Islet of Langerhans (tissue), 1 donor: ENCODE measurements at regions not wholly inside any gene's neighbourhood (a gene's known extent, or its start where the extent isn't known, plus 50 kb on each side); places are given as distances from the start of the nearest gene placed in this dataset.

Source experiments
- FAIRE-seq: peaks from one replicate; lab custom pipeline; 2011; peaks lifted over from hg19 to GRCh38; lab: Jason Lieb, UNC

DNA sequence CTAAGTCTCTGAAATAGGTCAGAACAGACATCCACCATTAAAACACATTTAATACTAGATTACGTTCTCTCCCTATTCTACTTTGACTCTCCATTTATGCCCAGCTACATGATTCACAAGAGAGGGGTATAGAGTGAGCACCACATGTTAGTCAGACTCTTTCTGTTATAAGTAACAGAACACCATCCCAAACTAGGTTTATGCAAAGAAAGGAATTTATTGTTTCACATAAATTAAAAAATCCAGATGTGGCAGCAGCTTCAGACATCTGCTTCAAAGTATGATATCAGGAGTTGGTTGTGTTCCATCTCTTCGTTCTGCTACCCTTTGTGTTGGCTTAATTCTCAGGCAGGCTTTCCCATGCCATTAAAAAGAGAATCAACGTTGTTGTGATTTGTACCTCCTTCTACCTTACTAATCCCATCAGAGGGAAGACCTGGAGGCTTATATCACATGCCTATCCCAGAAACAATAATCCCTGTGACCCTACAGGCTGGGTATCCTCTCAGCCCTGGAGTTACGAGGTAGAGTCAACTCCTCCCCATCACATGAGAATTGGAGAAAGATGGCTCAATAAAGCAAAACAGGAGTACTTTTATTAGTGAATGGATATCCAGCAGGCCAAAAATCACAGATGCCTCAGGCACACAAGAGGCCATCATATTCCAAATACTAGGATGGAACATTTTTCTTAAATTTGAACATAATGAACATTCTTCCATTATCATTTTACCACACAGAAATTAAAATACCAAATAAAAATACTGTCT is 163.2 kb downstream of the SLC7A11 start:
- no peak for FAIRE-seq

DNA sequence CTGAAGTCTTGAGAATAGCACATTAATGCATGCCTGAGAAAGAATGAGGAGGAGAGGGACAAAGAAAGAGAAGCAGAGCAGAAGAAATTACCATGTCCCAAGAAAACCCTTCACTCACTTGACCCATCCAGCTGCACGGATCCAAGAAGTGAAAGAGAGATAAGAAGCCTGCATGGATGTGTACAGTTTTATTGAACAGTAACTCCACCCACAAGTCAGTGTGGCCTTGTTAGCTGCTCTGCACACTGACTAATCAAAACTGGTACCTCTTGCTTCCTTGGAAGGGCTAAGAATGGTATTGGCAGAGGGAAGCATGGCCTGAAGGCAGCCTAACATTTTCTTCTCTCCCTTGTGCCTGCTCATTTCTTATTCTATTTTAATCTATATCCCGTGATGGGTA is 163.9 kb downstream of the SLC7A11 start:
- no peak for FAIRE-seq

DNA sequence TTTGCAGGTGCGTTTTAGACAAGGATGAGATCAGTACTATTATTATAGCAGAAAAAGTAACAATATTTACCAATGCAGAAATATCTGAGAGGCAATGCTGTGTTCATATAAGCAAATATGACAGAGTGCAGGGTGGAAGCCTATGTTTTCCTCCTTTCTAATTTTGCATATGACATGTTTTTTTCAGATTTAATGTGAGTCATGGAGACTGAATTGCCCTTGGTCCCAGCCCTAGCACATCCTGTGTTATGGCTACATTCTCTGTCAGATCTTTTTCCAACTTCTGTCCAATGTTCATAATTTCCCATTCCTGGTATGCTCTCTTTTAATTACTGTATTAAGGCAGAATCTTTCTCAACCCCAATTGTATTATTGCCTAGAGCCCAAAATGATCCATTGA is 165.6 kb downstream of the SLC7A11 start:
- no peak for FAIRE-seq

DNA sequence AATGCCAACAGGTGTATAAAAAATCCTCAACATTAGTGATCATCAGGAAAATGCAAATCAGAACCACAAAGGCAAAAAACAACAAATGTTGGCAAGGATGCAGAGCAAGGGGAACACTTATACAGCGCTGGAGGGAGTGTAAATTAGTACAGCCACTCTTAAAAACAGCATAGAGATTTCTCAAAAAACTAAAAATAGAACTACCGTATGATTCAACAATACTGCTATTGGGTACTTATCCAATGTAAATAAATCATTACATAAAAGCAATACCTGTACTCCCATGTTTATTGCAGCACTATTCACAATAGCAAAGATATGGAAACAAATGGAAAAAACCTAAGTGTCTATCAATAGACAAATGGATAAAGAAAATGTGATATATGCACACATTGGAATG is 171.3 kb downstream of the SLC7A11 start:
- FAIRE-seq = no peak

DNA sequence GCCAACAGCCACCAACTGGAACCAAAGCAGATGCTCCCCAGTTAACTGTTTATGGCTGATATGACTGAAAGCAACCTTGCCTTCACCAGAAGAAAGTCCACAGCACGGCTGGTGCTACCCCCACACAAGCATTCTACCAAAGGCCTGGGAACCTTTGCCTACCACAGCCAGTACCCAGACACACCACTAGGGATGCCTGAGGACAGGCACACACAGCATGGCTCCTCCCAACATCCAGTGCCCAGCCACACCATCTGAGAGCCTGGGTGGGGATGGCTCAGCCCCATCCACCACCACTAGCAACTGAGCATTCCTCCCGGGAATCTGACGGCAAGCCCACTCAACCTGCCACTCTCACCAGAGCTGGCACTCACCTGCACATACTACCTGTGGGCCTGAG is 178.6 kb downstream of the SLC7A11 start:
- FAIRE-seq = no peak

DNA sequence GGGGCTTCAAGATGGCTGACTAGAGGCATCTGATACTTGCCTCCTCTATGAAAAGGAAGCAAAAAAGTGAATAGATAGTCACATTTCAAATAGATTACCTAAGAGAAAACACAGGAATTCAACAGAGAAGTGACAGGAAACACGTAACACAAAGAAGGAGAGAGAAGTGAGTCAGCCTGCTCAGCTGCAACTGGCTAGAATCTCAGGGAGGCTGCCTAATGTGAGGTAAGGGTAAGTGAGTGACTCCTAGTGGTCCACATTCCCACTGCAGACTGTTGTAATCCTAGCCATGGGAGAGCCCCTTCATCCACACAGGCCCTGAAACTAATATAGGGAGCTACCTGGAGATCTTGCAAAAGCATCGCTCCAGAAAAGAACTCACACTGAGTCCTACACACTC is 179.2 kb downstream of the SLC7A11 start:
- no peak for FAIRE-seq

DNA sequence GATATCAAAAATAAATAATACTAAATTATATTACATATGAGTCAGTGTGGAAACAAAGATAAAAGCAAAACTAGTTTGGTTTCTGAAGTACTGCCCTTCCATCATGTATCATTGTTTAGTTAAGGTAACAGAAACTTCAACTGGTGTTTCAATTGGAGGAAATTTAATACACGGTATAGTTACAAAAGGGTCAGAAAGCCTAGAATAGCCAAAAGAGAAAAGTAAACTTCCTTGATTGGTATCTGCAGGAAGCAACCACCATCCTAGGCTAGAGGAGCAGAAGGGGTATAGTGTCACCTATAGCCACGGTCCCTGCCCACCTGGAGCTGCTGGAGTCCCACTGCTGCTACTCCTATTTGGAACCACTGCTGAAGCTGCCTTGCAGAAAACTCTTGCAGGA is 185.6 kb downstream of the SLC7A11 start:
- no peak for FAIRE-seq

DNA sequence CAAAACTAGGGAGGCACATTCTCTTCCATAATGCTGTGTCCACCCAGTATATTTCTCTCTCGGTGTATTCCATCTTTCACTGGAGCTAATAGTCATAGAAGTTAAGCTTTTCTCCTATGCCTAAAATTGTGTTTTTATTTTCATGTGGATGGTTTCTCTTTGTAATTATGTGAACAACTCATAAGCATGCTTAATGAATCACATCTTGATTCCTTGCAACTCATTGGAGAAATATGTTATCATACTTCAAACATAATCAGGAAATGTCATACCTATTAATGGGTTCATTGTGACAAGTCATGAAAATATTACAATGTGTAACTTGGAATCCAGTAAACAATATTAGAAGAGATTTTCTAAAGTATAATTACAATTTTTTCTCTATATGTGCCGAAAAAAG is 186.3 kb downstream of the SLC7A11 start:
- FAIRE-seq = peak; percentile 30

DNA sequence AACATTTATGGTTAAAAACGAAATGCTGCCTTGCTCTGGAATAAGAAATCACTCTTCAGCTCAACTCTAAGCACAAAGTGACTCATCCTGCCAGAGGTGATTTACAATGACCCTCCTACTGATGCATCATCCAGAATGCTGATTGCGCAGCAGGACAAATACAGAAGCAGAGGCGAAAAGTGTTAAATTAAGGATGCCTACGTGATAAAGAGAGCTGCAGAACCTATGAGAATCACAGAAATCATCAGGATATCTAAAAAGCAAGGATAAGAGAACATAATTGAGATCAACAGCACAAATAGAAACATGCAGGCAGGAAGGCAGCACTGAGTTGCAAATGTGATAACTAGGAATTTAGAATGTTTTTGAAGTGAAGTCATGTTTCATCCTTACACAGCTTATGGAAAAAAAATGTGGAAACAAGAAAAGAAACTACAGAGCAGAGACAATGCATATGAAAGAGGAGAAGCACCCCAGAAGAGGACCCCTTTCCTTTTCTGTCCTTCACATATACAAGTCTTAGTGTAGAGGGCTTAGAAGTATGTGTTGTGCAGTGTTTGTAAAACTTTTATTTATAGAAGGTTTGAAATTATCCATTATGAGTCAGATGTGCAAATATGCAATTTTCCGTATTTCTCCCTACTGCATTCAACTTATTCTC is 188.4 kb downstream of the SLC7A11 start:
- FAIRE-seq = no peak

DNA sequence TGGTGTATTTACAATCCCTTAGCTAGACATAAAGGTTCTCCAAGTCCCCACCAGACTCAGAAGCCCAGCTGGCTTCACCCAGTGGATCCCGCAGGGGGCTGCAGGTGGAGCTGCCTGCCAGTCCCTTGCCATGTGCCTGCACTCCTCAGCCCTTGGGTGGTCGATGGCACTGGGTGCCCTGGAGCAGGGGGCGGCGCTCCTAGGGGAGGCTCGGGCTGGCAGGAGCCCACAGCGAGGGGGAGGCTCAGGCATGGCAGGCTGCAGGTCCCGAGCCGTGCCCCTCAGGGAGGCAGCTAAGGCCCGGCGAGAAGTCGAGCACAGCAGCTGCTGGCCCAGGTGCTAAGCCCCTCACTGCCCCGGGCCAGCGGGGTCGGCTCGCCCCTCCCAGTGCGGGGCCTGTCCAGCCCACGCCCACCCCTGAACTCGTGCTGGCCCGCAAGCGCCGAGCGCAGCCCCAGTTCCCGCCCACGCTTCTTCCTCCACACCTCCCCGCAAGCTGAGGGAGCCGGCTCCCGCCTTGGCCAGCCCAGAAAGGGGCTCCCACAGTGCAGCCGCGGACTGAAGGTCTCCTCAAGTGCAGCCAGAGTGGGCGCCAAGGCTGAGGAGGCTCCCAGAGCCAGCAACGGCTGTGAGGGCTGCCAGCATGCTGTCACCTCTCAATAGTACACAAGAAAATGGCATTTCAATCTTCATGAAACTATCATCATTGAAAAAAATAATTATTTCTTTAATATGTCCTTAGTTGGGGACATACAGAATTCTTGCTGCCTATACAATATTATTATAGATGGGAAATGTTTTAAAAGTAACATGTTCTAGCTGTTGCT is 189.1 kb downstream of the SLC7A11 start:
- FAIRE-seq = no peak

DNA sequence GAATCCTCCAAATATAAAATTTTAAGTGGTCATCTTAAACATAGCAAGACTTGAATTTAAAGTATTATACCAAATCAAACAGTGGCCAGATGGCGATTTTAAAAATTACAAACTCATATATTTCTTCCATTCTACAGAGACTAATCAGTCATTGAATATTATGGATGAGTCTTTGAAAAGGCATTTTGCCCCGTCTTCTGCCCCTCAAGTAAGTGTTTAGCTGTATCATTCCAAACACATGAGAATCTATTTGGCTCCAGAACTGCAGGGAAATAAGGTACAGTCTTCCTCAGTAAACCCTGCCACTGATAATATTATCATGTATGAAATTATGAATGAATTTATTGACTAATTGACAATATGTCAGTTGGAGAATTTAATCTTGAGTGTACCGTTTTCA is 191.0 kb downstream of the SLC7A11 start:
- no peak for FAIRE-seq

DNA sequence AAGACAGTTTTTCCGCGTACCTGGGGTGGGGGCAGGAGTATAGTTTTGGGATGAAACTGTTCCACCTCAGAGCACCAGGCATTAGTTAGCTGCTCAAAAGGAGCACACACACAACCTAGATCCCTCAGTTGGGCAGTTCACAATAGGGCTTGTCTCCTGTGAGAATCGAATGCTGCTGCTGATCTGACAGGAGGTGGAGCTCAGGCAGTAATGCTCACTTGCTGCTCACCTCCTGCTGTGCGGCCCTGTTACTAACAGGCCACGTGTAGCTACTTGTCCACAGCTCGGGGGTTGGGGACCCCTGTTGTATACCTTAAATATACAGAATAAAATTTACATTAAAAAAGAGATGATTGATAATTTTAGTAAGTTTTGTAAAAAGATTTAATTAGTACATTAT is 191.5 kb downstream of the SLC7A11 start:
- no peak for FAIRE-seq

DNA sequence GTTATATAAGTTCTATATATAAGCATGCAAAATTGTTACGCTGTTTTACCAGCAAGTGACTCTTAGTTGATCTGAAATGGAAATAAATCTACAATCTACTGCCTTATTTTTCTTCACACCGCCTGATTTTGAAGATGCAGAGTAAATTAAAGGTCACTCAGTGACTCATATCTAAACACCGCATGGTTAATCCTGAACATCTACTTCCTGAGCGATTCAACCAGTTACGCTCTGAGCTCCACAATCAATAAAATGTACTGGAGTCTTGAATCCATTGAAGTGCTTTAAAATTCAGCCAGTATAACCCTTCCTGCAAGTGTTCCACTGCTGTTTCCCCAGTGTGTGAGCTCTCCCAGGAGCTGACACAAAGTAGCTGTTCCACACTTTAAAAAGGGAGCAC is 192.8 kb downstream of the SLC7A11 start:
- FAIRE-seq = no peak

DNA sequence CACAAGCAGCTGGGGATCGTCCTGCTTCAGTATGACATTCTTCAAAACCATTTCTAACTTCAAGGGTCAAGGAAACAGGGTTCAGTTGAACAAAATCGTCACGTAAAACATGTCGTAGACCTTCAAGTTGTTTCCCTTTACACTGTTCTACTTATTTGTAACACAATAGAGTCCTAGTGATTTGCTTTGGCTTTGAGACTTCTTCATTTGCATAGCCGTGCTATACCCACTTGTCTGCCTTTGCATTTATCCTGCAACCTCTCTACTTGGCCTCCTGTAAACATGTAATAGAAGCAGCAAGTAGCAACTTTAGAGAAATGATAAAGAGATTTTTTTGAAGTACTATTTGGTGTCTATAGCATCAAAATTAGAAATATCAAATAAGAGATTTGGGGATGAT is 194.9 kb downstream of the SLC7A11 start:
- FAIRE-seq = no peak

DNA sequence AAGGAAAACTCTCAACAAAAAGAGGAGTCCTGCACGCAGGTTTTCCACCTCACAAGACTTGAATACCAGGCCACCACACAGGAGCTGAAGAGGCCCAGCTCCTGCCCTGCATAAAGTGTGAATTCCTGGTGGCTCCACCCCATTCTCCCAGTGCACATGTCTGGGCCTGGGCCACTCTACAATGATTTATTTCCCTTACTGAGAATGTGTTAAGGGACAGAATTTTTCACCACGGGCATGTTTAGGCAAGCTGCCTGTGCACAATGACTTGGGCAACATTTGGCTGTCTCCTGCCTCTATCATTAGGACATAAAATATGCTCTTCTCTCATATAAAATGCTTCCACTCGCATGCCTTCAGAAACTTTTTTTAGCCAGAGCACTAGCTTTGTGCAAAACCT is 197.1 kb downstream of the SLC7A11 start:
- FAIRE-seq = no peak

DNA sequence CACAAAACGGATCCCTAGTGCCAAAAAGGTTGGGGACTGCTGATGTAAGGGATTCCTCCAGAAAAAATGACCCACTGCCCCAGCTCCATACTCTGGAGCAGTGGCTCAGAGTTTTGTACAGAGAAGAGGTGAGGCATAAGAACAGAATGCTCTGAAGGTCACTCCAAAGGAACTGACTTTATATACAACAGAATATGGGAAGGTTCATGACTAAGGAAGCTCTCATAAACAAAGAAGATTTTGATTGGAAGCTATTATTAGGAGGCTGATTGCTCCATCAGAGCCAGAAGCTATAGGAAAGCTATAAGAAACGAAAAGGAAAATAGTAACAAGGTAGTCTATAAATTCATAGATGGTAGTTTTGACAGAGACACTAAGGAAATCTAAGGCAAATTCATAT is 203.1 kb downstream of the SLC7A11 start:
- FAIRE-seq = no peak

DNA sequence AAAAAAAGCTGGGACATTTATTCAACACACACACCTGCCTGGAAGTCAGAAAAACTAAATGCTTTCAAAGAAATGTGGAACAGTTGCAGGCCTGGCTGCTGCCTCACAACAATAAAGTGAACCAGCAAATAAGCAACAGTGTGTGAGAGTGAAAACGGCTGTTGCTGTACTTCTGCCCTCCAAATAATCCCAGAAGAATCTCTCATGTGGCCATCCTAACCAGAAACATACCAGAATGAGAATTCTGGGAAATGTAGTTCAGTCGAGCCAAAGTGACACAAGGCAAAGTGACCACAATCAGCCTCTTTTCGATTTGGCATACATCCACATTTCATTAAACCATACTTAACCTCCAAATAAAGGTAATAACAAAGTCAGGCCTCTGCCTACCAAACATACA is 204.5 kb downstream of the SLC7A11 start:
- FAIRE-seq = no peak

DNA sequence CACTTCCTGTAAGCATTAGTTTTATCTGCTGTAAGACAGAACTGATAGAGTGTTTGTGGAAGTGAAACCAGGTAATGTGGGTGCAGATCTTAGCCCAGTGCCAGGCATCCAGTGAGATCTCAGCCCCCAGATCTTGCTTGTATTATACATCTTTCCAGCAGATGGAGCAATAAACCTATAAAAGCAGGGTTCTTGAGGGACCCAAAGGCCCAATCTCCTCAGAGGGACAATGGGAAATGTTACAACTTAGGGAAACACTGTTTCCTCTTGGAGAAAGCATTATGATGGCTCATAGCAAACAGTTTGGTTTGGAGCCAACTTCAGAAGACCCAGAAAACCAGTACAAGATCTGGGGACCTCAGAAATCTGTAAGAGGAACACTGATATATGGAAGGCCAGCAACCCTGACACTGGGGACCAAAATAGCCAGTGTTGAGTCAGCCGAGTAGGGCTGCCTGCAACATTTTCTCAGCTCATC is 206.3 kb downstream of the SLC7A11 start:
- peak; percentile 56 for FAIRE-seq

DNA sequence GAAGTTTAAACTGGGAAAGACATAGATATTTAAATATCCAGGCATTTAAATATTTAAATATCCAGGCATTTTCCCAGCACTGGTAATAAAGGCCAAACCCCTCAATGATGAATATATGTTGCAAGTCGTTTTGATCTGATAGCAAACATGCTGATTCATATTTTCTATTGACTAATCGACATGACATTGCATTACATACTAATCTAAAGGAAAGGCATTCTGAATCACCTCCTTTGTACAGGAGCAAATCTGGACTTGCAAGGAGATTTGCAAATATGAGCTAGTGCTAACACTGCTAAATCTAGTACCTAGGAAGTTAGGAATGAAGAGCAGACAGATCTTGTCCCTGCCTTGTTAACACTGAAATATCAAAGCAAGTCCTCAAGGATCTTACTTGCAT is 207.3 kb downstream of the SLC7A11 start:
- FAIRE-seq = no peak

DNA sequence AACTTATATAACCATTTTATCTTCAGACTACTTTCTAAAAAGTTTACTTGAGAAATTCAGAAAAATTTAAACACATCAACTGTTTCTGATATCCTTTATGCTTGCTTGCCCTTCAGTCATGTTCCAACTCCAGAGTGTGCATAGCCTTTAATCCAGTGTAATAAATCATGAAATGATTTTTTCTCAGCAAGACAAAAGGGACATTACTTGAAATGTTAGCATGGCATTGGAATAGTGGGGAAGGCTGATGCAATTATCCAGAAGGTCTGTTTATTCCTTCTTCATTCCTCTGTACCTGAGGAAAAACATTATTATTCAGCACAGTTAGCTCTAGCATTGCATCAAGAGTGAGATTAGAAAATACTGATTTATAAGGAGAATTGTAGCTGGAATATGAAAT is 209.9 kb downstream of the SLC7A11 start:
- no peak for FAIRE-seq

DNA sequence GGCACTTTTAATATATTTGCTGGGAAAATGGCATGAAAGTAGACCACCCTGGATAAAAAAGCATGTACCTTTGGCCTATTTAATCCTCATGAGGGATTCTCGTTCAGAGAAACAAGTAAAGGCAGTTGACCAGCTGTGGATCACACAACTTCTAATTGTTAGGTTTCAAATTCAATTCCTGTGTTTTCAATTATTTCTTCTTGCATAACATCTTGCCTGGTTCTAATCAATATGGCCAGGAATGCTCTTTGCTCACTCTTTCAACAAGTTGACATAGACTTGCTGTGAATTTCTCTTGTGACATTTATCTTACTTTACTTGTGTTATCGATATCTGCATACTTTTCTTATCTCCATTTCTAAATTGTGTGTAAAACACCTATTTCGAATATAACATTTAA is 211.8 kb downstream of the SLC7A11 start:
- FAIRE-seq = no peak

DNA sequence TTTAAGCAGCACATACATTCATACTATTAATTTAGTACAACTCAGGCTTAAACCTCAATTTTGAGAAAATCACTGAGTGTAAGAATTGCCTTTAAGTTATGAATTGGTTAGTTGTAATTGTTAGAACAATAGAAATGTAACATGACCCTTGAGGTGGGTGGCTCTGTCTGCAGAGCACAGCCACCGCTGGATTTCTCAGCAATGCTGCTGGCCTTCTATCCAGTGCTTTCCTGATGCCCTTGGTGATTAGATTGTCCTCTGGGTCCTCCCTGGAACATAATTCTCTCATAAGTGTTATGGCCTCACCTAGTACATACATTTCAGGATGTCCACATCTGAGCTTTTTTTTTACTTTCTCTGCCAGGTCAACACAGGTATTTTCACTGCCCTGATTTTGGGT is 213.2 kb downstream of the SLC7A11 start:
- FAIRE-seq = no peak

DNA sequence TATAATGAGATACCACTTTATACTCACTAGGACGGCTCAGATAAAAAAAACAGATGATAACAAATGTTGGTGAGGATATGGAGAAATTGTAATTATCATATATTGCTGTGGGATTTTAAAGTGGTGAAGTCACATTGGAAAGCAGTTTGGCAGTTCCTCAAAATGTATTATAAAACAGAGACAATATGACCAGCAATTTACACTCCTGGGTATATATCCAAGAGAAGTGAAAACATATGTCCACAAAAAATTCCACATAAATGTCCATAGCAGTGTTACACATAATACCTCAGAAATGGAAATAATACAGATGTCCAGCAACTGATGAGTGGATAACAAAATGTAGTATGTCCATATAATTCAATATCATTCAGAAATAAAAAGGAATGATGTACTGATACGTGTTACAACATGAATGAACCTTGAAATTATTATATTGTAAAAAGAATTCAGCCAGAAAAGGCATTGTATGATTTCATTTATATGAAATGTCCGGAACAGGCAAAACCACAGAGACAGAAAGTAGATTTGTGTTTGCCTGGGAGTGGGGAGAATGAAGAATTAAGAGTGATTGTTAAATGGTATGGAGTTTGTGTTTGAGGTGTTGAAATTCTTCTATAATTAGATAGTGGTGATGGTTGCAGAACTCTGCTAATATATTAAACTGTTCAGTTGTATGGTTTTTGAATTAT is 220.9 kb downstream of the SLC7A11 start:
- no peak for FAIRE-seq
